GM23338 (cell line): ENCODE measurements at regions not wholly inside any gene's neighbourhood (a gene's known extent, or its start where the extent isn't known, plus 50 kb on each side); places are given as distances from the start of the nearest gene placed in this dataset.

Experiments
- ATAC-seq: fragments of 200-7000 bp; cut with Tn5 transposase; 3 replicates; pipeline ENCODE4 v1.9.1; 2020
- DNase-seq: peaks from one replicate; pipeline ENCODE4 v3.0.0-alpha.2; 2015; ENCODE audit warnings: low spot score
- H2AFZ ChIP-seq: fragments of 200-600 bp; sonication (generic); 2 replicates; pipeline ENCODE4 v1.8.0; 2016; ENCODE audit warnings: antibody characterized with exemption, mild to moderate bottlenecking, moderate library complexity
- H3F3A ChIP-seq: fragments of 200-600 bp; sonication (generic); replicated peaks from 2 replicates; pipeline ENCODE4 v1.8.0; 2017; ENCODE audit warnings: antibody characterized with exemption, mixed run types, low read depth
- H3K27ac ChIP-seq: fragments of 200-600 bp; sonication (generic); 2 replicates; pipeline ENCODE4 v1.6.1; 2016; ENCODE audit warnings: low read depth
- H3K27me3 ChIP-seq: fragments of 200-600 bp; sonication (generic); 2 replicates; pipeline ENCODE4 v1.8.0; 2016; ENCODE audit warnings: mild to moderate bottlenecking, mixed run types, moderate library complexity; ENCODE audit not compliant: insufficient read depth
- H3K36me3 ChIP-seq: fragments of 200-600 bp; sonication (generic); 2 replicates; pipeline ENCODE4 v1.8.0; 2016; ENCODE audit warnings: mild to moderate bottlenecking; ENCODE audit not compliant: insufficient read depth
- H3K4me1 ChIP-seq: fragments of 200-600 bp; sonication (generic); 2 replicates; pipeline ENCODE4 v1.8.0; 2016; ENCODE audit warnings: mild to moderate bottlenecking, moderate library complexity; ENCODE audit not compliant: insufficient read depth
- H3K4me2 ChIP-seq: fragments of 200-600 bp; sonication (generic); 2 replicates; pipeline ENCODE4 v1.7.1; 2017; ENCODE audit warnings: mixed run types
- H3K4me3 ChIP-seq: fragments of 200-600 bp; sonication (generic); 2 replicates; pipeline ENCODE4 v1.6.1; 2016; ENCODE audit warnings: mixed run types
- H3K79me2 ChIP-seq: fragments of 200-600 bp; sonication (generic); replicated peaks from 2 replicates; pipeline ENCODE4 v1.8.0; 2017; ENCODE audit warnings: mild to moderate bottlenecking; ENCODE audit not compliant: insufficient read depth
- H3K9me2 ChIP-seq: fragments of 200-600 bp; sonication (generic); 2 replicates; pipeline ENCODE4 v1.8.0; 2017; ENCODE audit not compliant: insufficient read depth
- H4K20me1 ChIP-seq: fragments of 200-600 bp; sonication (generic); replicated peaks from 2 replicates; pipeline ENCODE4 v1.8.0; 2017; ENCODE audit warnings: mild to moderate bottlenecking; ENCODE audit not compliant: insufficient read depth
- H3K27ac Mint-ChIP-seq: 2 replicates; pipeline ENCODE4 v1.8.0; 2020; ENCODE audit warnings: inconsistent platforms, mild to moderate bottlenecking, moderate library complexity, mixed read lengths
- H3K27me3 Mint-ChIP-seq: 3 replicates; pipeline ENCODE4 v1.8.0; 2022; ENCODE audit warnings: low read depth, mild to moderate bottlenecking, moderate library complexity, mixed read lengths, inconsistent platforms; ENCODE audit not compliant: insufficient read depth, poor library complexity
- H3K36me3 Mint-ChIP-seq: 3 replicates; pipeline ENCODE4 v1.8.0; 2021; ENCODE audit warnings: low read depth, mild to moderate bottlenecking, inconsistent platforms, moderate library complexity, mixed read lengths
- H3K4me1 Mint-ChIP-seq: 3 replicates; pipeline ENCODE4 v1.8.0; 2020; ENCODE audit warnings: mild to moderate bottlenecking, inconsistent platforms, mixed read lengths
- H3K4me3 Mint-ChIP-seq: 3 replicates; pipeline ENCODE4 v1.8.0; 2021; ENCODE audit warnings: moderate library complexity, mild to moderate bottlenecking, inconsistent platforms, mixed read lengths
- H3K9me3 Mint-ChIP-seq: 3 replicates; pipeline ENCODE4 v1.8.0; 2020; ENCODE audit warnings: moderate library complexity, mild to moderate bottlenecking, inconsistent platforms, mixed read lengths
- CREB1 ChIP-seq: fragments of 250-450 bp; sonication (Bioruptor Pico); IDR thresholded peaks from 2 replicates; pipeline ENCODE4 v1.5.0; 2020; ENCODE audit warnings: low read depth, mild to moderate bottlenecking, moderate library complexity
- CTCF ChIP-seq, 2 experiments: fragments of 200-600 bp in 1 of 2; sonication (generic) in 1 of 2; conservative IDR thresholded peaks; 2 replicates each; pipeline versions ENCODE4 v1.5.1 to v1.6.1; 2016 to 2017; ENCODE audit warnings: antibody characterized with exemption in 2 of 2, low read depth in 2 of 2, mild to moderate bottlenecking in 2 of 2, moderate library complexity in 1 of 2
- ETS1 ChIP-seq: IDR thresholded peaks from 2 replicates; pipeline ENCODE4 v1.6.1; 2016; ENCODE audit warnings: antibody characterized with exemption
- EZH2 ChIP-seq: fragments of 200-600 bp; sonication (generic); IDR thresholded peaks from one replicate; pipeline ENCODE4 v1.8.0; 2017; ENCODE audit warnings: antibody characterized with exemption, mild to moderate bottlenecking, low read depth; ENCODE audit not compliant: unreplicated experiment
- EZH2phosphoT487 ChIP-seq: fragments of 200-600 bp; sonication (generic); IDR thresholded peaks from one replicate; pipeline ENCODE4 v1.8.1; 2018; ENCODE audit warnings: antibody characterized with exemption; ENCODE audit not compliant: unreplicated experiment
- JUNB ChIP-seq: IDR thresholded peaks from one replicate; pipeline ENCODE4 v1.6.1; 2016; ENCODE audit warnings: antibody characterized with exemption; ENCODE audit not compliant: unreplicated experiment
- NANOG ChIP-seq: IDR thresholded peaks from 2 replicates; pipeline ENCODE4 v1.6.1; 2016; ENCODE audit warnings: antibody characterized with exemption, borderline replicate concordance
- POLR2AphosphoS5 ChIP-seq: IDR thresholded peaks from 2 replicates; pipeline ENCODE4 v1.6.1; 2016; ENCODE audit warnings: antibody characterized with exemption, low read depth
- REST ChIP-seq: IDR thresholded peaks from one replicate; pipeline ENCODE4 v1.6.1; 2018; ENCODE audit warnings: antibody characterized with exemption; ENCODE audit not compliant: unreplicated experiment
- STAT1 ChIP-seq: IDR thresholded peaks from one replicate; pipeline ENCODE4 v1.6.1; 2016; ENCODE audit warnings: antibody characterized with exemption; ENCODE audit not compliant: unreplicated experiment
- ZNF114 ChIP-seq: fragments of 250-450 bp; sonication (Bioruptor Pico); IDR thresholded peaks from 2 replicates; pipeline ENCODE4 v1.5.0; 2020; ENCODE audit warnings: mild to moderate bottlenecking, moderate library complexity
- ZNF331 ChIP-seq: fragments of 250-450 bp; sonication (Bioruptor Pico); IDR thresholded peaks from 2 replicates; pipeline ENCODE4 v1.5.0; 2020; ENCODE audit warnings: low read depth, mild to moderate bottlenecking, moderate library complexity
- ZNF462 ChIP-seq: fragments of 250-450 bp; sonication (Bioruptor Pico); IDR thresholded peaks from 2 replicates; pipeline ENCODE4 v1.5.0; 2020; ENCODE audit warnings: mild to moderate bottlenecking, moderate library complexity

- no peak for DNase-seq
- Mint-ChIP-seq H3K4me3 (no peak overlapping the region), H3K36me3 (no peaks in the 10 kb centered on the region), H3K27ac (no peak overlapping the region), H3K27me3 (no peaks in the 10 kb centered on the region), H3K4me1 (no peaks in the 10 kb centered on the region), H3K9me3 (peaks cover 79% of the 10 kb centered on the region)
- no peak for ATAC-seq
- H3K27ac ChIP-seq: no peak overlapping the region
- H4K20me1 ChIP-seq: no peaks in the 10 kb centered on the region
- no peaks in the 10 kb centered on the region for H3K9me2 ChIP-seq
- no peak overlapping the region for H3K4me3 ChIP-seq
- TF ChIP-seq EZH2phosphoT487: no peak
- TF ChIP-seq ZNF114: no peak
- no peak for TF ChIP-seq ZNF462 (CRISPR knock-in tag)
- TF ChIP-seq REST: no peak
- TF ChIP-seq CREB1 (CRISPR knock-in tag): no peak
- no peak for TF ChIP-seq STAT1
- TF ChIP-seq ETS1: no peak
- TF ChIP-seq JUNB: no peak
- no peak for TF ChIP-seq ZNF331
- no peak for TF ChIP-seq POLR2AphosphoS5
- TF ChIP-seq NANOG: no peak
- TF ChIP-seq EZH2: no peak
- no peak for TF ChIP-seq CTCF (conservative IDR thresholded peaks at IDR 0.05; ENCODE audit: low read depth in 2 of 2)
- H3K4me1 ChIP-seq: no peaks in the 10 kb centered on the region
- no peaks in the 10 kb centered on the region for H3K27me3 ChIP-seq
- H3F3A ChIP-seq: no peaks in the 10 kb centered on the region
- H3K4me2 ChIP-seq: no peak overlapping the region
- no peaks in the 10 kb centered on the region for H3K36me3 ChIP-seq
- no peak overlapping the region for H2AFZ ChIP-seq
- H3K79me2 ChIP-seq: no peaks in the 10 kb centered on the region
These were observed 209.8 kb upstream of the RAG2 start for GRCh38 chr11:36807871-36808270.
